Upper lobe of left lung (tissue), 6 donors: ENCODE measurements at regions not wholly inside any gene's neighbourhood (a gene's known extent, or its start where the extent isn't known, plus 50 kb on each side); places are given as distances from the start of the nearest gene placed in this dataset.

ENCODE experiments used
- ATAC-seq, 2 donors: fragments of 200-7000 bp; cut with Tn5 transposase; one replicate each; pipeline ENCODE4 v1.9.1; 2022; ENCODE audit warnings: mild to moderate bottlenecking in 2 of 2, moderate library complexity in 2 of 2; ENCODE audit not compliant: low FRiP score in 2 of 2
- DNase-seq, 2 donors: peaks; one replicate each; pipeline ENCODE4 v3.0.0-alpha.2; 2019 to 2020
- H3K27ac ChIP-seq, 4 donors: fragments of 200-600 bp; sonication (generic); one replicate each; pipeline ENCODE4 v1.5.1; 2016 to 2019
- H3K27me3 ChIP-seq, 4 donors: fragments of 200-600 bp; sonication (generic); one replicate each; pipeline ENCODE4 v1.5.1; 2017 to 2019
- H3K36me3 ChIP-seq, 4 donors: fragments of 200-600 bp; sonication (generic); one replicate each; pipeline ENCODE4 v1.5.1; 2016 to 2019
- H3K4me1 ChIP-seq, 4 donors: fragments of 200-600 bp; sonication (generic); one replicate each; pipeline ENCODE4 v1.5.1; 2018 to 2019
- H3K4me3 ChIP-seq, 4 donors: fragments of 200-600 bp; sonication (generic); one replicate each; pipeline ENCODE4 v1.5.1; 2017 to 2019; ENCODE audit warnings: mild to moderate bottlenecking in 2 of 4, moderate library complexity in 1 of 4
- H3K9me3 ChIP-seq, 4 donors: fragments of 200-600 bp; sonication (generic); one replicate each; pipeline ENCODE4 v1.5.1; 2018 to 2019
- CTCF ChIP-seq, 6 experiments: fragments of 450-650 bp in 4 of 6; fragments of 200-600 bp in 2 of 6; sonication (generic) in 2 of 6; IDR thresholded peaks; one replicate each; pipeline ENCODE4 v1.5.1; 2016 to 2019; ENCODE audit warnings: antibody characterized with exemption in 6 of 6
- EP300 ChIP-seq, 4 donors: sonication (generic); formaldehyde crosslinking; IDR thresholded peaks; one replicate each; pipeline ENCODE4 v1.5.1; 2017; ENCODE audit warnings: antibody characterized with exemption in 4 of 4, control low read depth in 2 of 4
- POLR2A ChIP-seq, 4 donors: fragments of 450-650 bp; IDR thresholded peaks; one replicate each; pipeline ENCODE4 v1.5.1; 2016 to 2017; ENCODE audit warnings: antibody characterized with exemption in 4 of 4, mild to moderate bottlenecking in 2 of 4
- POLR2AphosphoS5 ChIP-seq, 2 donors: sonication (generic); formaldehyde crosslinking; IDR thresholded peaks; one replicate each; pipeline ENCODE4 v1.5.1; 2017; ENCODE audit warnings: antibody characterized with exemption in 2 of 2
- WGBS, 2 donors: methylation state at CpG; one replicate each; pipeline ENCODE4 v1.1.5; 2017 to 2018; 5-methylcytosine and 5-hydroxymethylcytosine counted together
- donor health status: DM: no; HTN: no; CAD: no; lungs with moderate emphysema.
- donor health status: DM: no; HTN: yes; CAD: no; lungs with severe emphysema.

GRCh38 chr11:69882270-69882608, 63.0 kb upstream of the FGF3 start:
- no peaks in the 10 kb centered on the region for H3K4me1 ChIP-seq
- H3K27me3 ChIP-seq = no peaks in the 10 kb centered on the region
- no peaks in the 10 kb centered on the region for H3K36me3 ChIP-seq
- H3K9me3 ChIP-seq = no peaks in the 10 kb centered on the region
- no peak for DNase-seq
- ATAC-seq = no peak
- WGBS, 2 donors = 80 to 83% methylated on average over 5 to 7 of the region's 7 CpGs
- TF ChIP-seq POLR2AphosphoS5 (IDR thresholded peaks at IDR 0.05) (no peak), EP300 (IDR thresholded peaks at IDR 0.05) (no peak), CTCF (IDR thresholded peaks at IDR 0.05) (no peak), POLR2A (IDR thresholded peaks at IDR 0.05) (no peak)
- no peak overlapping the region for H3K27ac ChIP-seq
- no peak overlapping the region for H3K4me3 ChIP-seq

- H3K4me1 ChIP-seq = no peaks in the 10 kb centered on the region
- ATAC-seq = no peak
- no peak overlapping the region for H3K4me3 ChIP-seq
- H3K27me3 ChIP-seq = no peaks in the 10 kb centered on the region
- DNase-seq = peak in 1 of 2 donors; percentile 63
- H3K27ac ChIP-seq = no peak overlapping the region
- no peaks in the 10 kb centered on the region for H3K9me3 ChIP-seq
- WGBS, 2 donors = 66 to 80% methylated on average over 17 to 30 of the region's 32 CpGs
- TF ChIP-seq CTCF (IDR thresholded peaks at IDR 0.05) (no peak), POLR2A (IDR thresholded peaks at IDR 0.05) (no peak), POLR2AphosphoS5 (IDR thresholded peaks at IDR 0.05) (no peak), EP300 (IDR thresholded peaks at IDR 0.05) (no peak)
- H3K36me3 ChIP-seq = no peaks in the 10 kb centered on the region
These were observed 64.4 kb upstream of the FGF3 start for GRCh38 chr11:69883292-69884255.

GRCh38 chr11:69884286-69884685, 65.1 kb upstream of the FGF3 start:
- Histone ChIP-seq H3K4me3 (no peak overlapping the region), H3K27me3 (peaks cover 0 to 5% (median 1%) of the 10 kb centered on the region in 4 donors), H3K27ac (no peak overlapping the region), H3K9me3 (no peaks in the 10 kb centered on the region), H3K4me1 (no peaks in the 10 kb centered on the region), H3K36me3 (no peaks in the 10 kb centered on the region)
- WGBS, 2 donors = 91 to 95% methylated on average over 10 of the region's 10 CpGs
- TF ChIP-seq EP300 (IDR thresholded peaks at IDR 0.05) (no peak), POLR2AphosphoS5 (IDR thresholded peaks at IDR 0.05) (no peak), CTCF (IDR thresholded peaks at IDR 0.05) (no peak), POLR2A (IDR thresholded peaks at IDR 0.05) (no peak)
- no peak for ATAC-seq
- DNase-seq = no peak

GRCh38 chr11:69884751-69885150, 65.5 kb upstream of the FGF3 start:
- ATAC-seq (no peak), DNase-seq (no peak)
- peaks cover 0 to 7% (median 2%) of the 10 kb centered on the region in 4 donors for H3K27me3 ChIP-seq
- no peaks in the 10 kb centered on the region for H3K4me1 ChIP-seq
- H3K36me3 ChIP-seq = no peaks in the 10 kb centered on the region
- WGBS, 2 donors = 80 to 82% methylated on average over 6 to 7 of the region's 7 CpGs
- TF ChIP-seq EP300 (IDR thresholded peaks at IDR 0.05) (no peak), POLR2AphosphoS5 (IDR thresholded peaks at IDR 0.05) (no peak), POLR2A (IDR thresholded peaks at IDR 0.05) (no peak), CTCF (IDR thresholded peaks at IDR 0.05) (no peak)
- no peaks in the 10 kb centered on the region for H3K9me3 ChIP-seq
- H3K4me3 ChIP-seq = no peak overlapping the region
- no peak overlapping the region for H3K27ac ChIP-seq
